Retinal pigment epithelial cell (primary cell): ENCODE measurements at regions not wholly inside any gene's neighbourhood (a gene's known extent, or its start where the extent isn't known, plus 50 kb on each side); places are given as distances from the start of the nearest gene placed in this dataset.

Source experiments
- DNase-seq: peaks from one replicate; pipeline ENCODE4 v3.0.0-alpha.2; 2010; ENCODE audit warnings: low read depth
- H3K4me3 ChIP-seq: 2 replicates; pipeline ENCODE4 v1.5.1; 2011; ENCODE audit warnings: mild to moderate bottlenecking, low read length, control low read depth, moderate library complexity
- CTCF ChIP-seq: conservative IDR thresholded peaks from 2 replicates; pipeline ENCODE4 v1.5.1; 2011; ENCODE audit warnings: low read depth, low read length, control low read depth, inconsistent platforms

- TF ChIP-seq CTCF = no peak
- DNase-seq = no peak
- H3K4me3 ChIP-seq = no peak overlapping the region
Measured at GRCh38 chr21:38570596-38570995, 72.3 kb upstream of the ERG start.

GRCh38 chr21:38574895-38575575 is 76.8 kb upstream of the ERG start:
- no peak for DNase-seq
- H3K4me3 ChIP-seq = no peak overlapping the region
- no peak for TF ChIP-seq CTCF

DNA sequence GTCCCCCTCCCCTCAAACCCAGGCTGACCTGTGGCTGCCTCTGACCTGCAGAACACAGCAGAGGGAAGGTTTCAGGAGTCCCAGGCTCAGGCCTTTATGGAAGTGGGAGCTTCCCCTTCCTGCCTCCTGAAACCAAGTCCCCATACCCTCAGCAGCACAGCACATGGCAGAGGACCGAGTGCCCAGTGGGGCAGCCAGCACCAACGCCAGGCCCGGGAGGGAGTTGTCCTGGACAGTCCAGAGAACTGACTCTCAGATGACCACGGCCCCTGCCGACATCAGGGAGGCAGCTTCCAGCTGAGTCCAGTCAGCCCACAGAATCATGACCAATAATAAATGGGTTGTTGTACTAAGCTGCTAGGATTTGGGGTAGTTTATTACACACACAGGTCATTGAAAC is 79.6 kb upstream of the ERG start:
- DNase-seq = no peak
- H3K4me3 ChIP-seq = no peak overlapping the region
- TF ChIP-seq CTCF = no peak

- no peak overlapping the region for H3K4me3 ChIP-seq
- TF ChIP-seq CTCF = no peak
- no peak for DNase-seq
Measured at GRCh38 chr21:38590449-38591217, 92.4 kb upstream of the ERG start.

- TF ChIP-seq CTCF = no peak
- no peak overlapping the region for H3K4me3 ChIP-seq
- DNase-seq = no peak
Measured at GRCh38 chr21:38591218-38591537, 92.9 kb upstream of the ERG start.

DNA sequence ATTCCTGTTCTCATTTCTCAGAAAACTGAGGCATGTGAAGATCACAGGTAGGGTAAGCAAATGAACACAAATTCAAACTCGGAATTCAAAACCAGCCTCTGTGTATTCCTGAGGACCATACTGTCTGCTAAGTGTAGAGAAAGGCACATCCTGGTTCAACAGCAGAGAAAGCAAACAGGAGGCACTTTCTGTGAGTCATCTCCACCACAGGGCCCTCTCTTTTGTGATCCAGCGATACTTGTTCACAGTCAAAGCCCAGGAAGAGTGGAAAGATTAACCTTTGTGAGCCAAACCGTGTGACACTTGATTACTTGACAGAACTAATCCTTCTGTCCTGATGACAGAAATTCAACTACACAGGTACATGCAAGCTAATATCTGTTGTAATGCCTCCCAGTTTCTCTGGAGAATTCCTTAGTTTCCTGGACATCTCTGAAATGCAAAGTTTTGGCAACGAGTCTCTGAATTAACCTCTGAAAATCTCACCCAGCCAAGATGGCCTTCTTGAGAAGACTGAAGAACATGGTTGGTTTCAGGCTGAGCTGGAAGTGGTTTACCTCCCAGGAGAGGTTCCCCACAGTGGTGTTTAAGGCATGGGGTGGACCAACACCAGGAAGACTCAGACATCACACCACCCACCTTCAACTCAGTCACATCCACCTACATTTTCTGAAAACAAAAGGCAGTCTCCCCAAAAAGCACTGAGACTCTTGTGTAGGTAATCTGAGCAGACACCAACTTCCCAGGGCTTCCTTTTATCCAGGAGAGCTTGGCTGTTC is 98.2 kb upstream of the ERG start:
- TF ChIP-seq CTCF = no peak
- no peak overlapping the region for H3K4me3 ChIP-seq
- no peak for DNase-seq
